ENCODE measurements at regions not wholly inside any gene's neighbourhood (a gene's known extent, or its start where the extent isn't known, plus 50 kb on each side); places are given as distances from the start of the nearest gene placed in this dataset.

- Mint-ChIP-seq H3K9me3 (no peaks in the 10 kb centered on the region), H3K27me3 (ENCODE audit: low read depth) (no peaks in the 10 kb centered on the region), H3K4me1 (ENCODE audit: low read depth) (no peaks in the 10 kb centered on the region), H3K4me3 (ENCODE audit: low read depth) (no peak overlapping the region), H3K36me3 (ENCODE audit: low read depth) (no peaks in the 10 kb centered on the region), H3K27ac (no peak overlapping the region)
- intact Hi-C loops (cut with micrococcal nuclease), result no loop called here
- DNase-seq (ENCODE audit: low spot score), result no peak
These were observed 57.3 kb upstream of the RND3 start for GRCh38 chr2:150544731-150545130.

- DNase-seq (ENCODE audit: low spot score), result no peak
- Mint-ChIP-seq H3K27me3 (ENCODE audit: low read depth) (no peaks in the 10 kb centered on the region), H3K36me3 (ENCODE audit: low read depth) (no peaks in the 10 kb centered on the region), H3K4me1 (ENCODE audit: low read depth) (no peaks in the 10 kb centered on the region), H3K4me3 (ENCODE audit: low read depth) (no peak overlapping the region), H3K27ac (no peak overlapping the region), H3K9me3 (no peaks in the 10 kb centered on the region)
- intact Hi-C loops (cut with micrococcal nuclease), result no loop called here
These were observed 55.2 kb upstream of the RND3 start for GRCh38 chr2:150542692-150543091.

- no peak overlapping the region for H3K4me3 Mint-ChIP-seq (ENCODE audit: low read depth)
- H3K36me3 Mint-ChIP-seq (ENCODE audit: low read depth), result no peaks in the 10 kb centered on the region
- H3K27me3 Mint-ChIP-seq (ENCODE audit: low read depth), result no peaks in the 10 kb centered on the region
- intact Hi-C loops (cut with micrococcal nuclease), result no loop called here
- DNase-seq (ENCODE audit: low spot score), result no peak
- H3K27ac Mint-ChIP-seq, result no peak overlapping the region
- H3K4me1 Mint-ChIP-seq (ENCODE audit: low read depth), result no peaks in the 10 kb centered on the region
- H3K9me3 Mint-ChIP-seq, result no peaks in the 10 kb centered on the region
These were observed 54.7 kb upstream of the RND3 start for GRCh38 chr2:150542172-150542571.

GRCh38 chr2:150538651-150539201 is 51.3 kb upstream of the RND3 start:
- Mint-ChIP-seq H3K27me3 (ENCODE audit: low read depth) (no peaks in the 10 kb centered on the region), H3K27ac (no peak overlapping the region), H3K4me1 (ENCODE audit: low read depth) (no peaks in the 10 kb centered on the region), H3K9me3 (no peaks in the 10 kb centered on the region), H3K36me3 (ENCODE audit: low read depth) (no peaks in the 10 kb centered on the region), H3K4me3 (ENCODE audit: low read depth) (no peak overlapping the region)
- intact Hi-C loops (cut with micrococcal nuclease), result no loop called here
- DNase-seq (ENCODE audit: low spot score), result no peak
